ENCODE measurements at regions not wholly inside any gene's neighbourhood (a gene's known extent, or its start where the extent isn't known, plus 50 kb on each side); places are given as distances from the start of the nearest gene placed in this dataset.

DNA sequence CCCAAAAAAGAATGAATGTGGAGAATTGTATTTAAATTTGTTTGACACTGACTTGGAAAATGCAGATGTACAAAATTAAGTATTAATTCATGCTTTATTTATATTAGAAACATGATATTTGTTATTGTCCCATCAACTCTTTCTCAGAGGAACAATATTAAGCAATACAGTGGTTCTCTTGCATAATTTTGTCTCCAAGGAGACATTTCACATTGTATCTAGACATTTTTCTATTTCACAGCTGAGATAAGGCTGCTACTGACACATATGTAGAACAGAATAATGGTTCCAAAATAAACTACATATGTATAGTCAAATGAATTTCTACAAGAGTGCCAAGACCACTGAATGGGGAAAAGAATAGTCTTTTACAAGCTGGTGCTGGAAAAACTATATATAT lies 427.9 kb upstream of the SPANXN1 start:
- no peak for DNase-seq
- H3K27ac Mint-ChIP-seq: no peak overlapping the region
- H3K9me3 Mint-ChIP-seq: peaks cover 12% of the 10 kb centered on the region

DNA sequence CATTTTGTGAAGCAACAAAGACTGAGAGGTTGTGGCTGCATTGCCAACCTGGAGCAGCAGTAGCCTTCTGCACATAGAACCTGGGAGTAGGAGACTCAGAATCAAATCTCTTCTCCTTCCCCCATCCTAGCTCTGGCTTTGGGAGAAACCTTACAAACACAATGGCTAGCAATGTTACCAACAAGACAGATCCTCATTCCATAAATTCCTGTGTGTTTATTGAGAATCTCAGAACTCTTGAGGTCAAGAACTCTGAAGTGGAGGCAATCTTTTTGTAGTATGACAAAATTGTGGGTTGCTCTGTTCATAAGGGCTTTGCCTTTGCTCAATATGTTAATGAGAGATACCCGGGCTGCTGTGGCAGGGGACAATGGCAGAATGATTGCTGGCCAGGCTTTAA lies 406.7 kb upstream of the SPANXN1 start:
- Mint-ChIP-seq H3K9me3 (peaks cover 5% of the 10 kb centered on the region), H3K36me3 (ENCODE audit: low read depth) (no peaks in the 10 kb centered on the region), H3K4me3 (no peak overlapping the region), H3K27ac (no peak overlapping the region), H3K4me1 (ENCODE audit: low read depth) (no peaks in the 10 kb centered on the region), H3K27me3 (ENCODE audit: insufficient read depth) (0 out of 2 replicates have a peak, but pooled peaks cover 2% of the 10 kb centered on the region)
- DNase-seq: no peak
- TF ChIP-seq, protein P1, sequence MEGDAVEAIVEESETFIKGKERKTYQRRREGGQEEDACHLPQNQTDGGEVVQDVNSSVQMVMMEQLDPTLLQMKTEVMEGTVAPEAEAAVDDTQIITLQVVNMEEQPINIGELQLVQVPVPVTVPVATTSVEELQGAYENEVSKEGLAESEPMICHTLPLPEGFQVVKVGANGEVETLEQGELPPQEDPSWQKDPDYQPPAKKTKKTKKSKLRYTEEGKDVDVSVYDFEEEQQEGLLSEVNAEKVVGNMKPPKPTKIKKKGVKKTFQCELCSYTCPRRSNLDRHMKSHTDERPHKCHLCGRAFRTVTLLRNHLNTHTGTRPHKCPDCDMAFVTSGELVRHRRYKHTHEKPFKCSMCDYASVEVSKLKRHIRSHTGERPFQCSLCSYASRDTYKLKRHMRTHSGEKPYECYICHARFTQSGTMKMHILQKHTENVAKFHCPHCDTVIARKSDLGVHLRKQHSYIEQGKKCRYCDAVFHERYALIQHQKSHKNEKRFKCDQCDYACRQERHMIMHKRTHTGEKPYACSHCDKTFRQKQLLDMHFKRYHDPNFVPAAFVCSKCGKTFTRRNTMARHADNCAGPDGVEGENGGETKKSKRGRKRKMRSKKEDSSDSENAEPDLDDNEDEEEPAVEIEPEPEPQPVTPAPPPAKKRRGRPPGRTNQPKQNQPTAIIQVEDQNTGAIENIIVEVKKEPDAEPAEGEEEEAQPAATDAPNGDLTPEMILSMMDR (IDR thresholded peaks at IDR 0.05): no peak

More for the DNA sequence above, 427.9 kb upstream of the SPANXN1 start:
- no peaks in the 10 kb centered on the region for H3K4me1 Mint-ChIP-seq (ENCODE audit: low read depth)
- no peaks in the 10 kb centered on the region for H3K36me3 Mint-ChIP-seq (ENCODE audit: low read depth)
- no peak overlapping the region for H3K4me3 Mint-ChIP-seq
- H3K27me3 Mint-ChIP-seq (ENCODE audit: insufficient read depth): no peaks in the 10 kb centered on the region
- TF ChIP-seq, protein P1 (IDR thresholded peaks at IDR 0.05): no peak

DNA sequence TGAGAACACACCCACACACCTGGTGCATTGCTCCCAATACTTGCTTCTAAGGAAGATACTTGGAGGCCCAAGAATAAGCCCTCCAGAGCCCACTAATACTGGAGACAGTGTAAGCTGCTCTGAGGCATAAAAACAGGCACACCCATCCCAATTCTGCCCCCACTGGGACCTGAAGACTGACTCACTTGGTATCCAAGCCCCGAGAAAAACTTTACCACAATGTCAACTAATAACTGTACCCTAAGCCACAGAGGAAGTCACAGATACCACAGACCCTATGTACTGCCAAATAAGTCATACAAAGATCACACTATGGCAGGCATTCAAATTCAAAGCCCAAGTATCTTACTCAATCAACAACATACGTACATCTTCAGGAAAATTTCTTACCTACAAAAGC lies 398.2 kb upstream of the SPANXN1 start:
- TF ChIP-seq, protein P1 (IDR thresholded peaks at IDR 0.05): no peak
- Mint-ChIP-seq H3K27me3 (ENCODE audit: insufficient read depth) (no peaks in the 10 kb centered on the region; the same call in 1 of the 2 replicates), H3K4me3 (no peak overlapping the region), H3K27ac (no peak overlapping the region), H3K4me1 (ENCODE audit: low read depth) (no peaks in the 10 kb centered on the region), H3K9me3 (peaks cover 9% of the 10 kb centered on the region; the same call in 1 of the 2 replicates), H3K36me3 (ENCODE audit: low read depth) (no peaks in the 10 kb centered on the region)
- DNase-seq: no peak

DNA sequence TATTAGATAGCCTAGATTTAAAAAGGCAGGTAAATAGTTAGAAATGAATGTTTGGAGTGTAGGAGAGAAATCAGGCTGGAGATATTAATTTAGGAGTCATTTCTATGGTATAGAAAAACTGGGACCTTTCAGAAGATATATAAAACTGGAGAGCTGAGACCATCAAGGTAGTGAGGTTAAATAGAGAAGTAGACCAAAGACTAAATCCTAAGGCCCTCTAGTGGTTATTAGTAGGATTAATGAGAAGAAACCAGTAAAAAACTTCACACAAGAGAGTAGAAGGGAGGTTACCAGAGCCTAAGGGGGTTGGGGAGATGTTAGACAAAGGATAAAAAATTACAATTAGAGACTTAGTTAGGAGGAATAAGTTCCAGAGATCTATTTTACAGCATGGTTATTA lies 351.0 kb upstream of the SPANXN1 start:
- peaks cover 1% of the 10 kb centered on the region; the same call in 1 of the 2 replicates for H3K27me3 Mint-ChIP-seq (ENCODE audit: insufficient read depth)
- H3K4me3 Mint-ChIP-seq: no peak overlapping the region
- H3K4me1 Mint-ChIP-seq (ENCODE audit: low read depth): no peaks in the 10 kb centered on the region
- TF ChIP-seq, protein P1 (IDR thresholded peaks at IDR 0.05): peak; percentile 39
- DNase-seq: no peak
- peaks cover 17% of the 10 kb centered on the region for H3K9me3 Mint-ChIP-seq
- H3K36me3 Mint-ChIP-seq (ENCODE audit: low read depth): no peaks in the 10 kb centered on the region
- H3K27ac Mint-ChIP-seq: no peak overlapping the region

DNA sequence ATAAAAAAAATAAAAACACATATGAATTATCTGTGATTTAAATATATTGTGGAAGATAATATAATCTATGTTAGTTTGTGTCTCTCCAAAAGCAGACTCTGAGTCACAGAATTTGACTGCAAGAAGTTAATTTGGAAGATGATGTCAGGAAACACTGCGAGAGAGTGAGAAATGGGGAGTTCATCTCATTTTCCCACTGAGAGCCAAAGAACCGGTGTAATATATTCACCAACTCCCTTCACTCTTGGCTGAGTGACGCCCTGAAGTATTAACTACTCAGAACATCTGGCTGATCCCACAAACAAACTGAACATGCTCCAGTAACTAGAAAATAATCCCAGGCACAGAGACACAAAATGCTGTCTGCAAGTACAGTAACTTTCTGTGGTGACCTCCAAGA lies 345.8 kb upstream of the SPANXN1 start:
- H3K27ac Mint-ChIP-seq: no peak overlapping the region
- H3K4me3 Mint-ChIP-seq: no peak overlapping the region
- H3K27me3 Mint-ChIP-seq (ENCODE audit: insufficient read depth): peaks cover 1% of the 10 kb centered on the region; the same call in 1 of the 2 replicates
- H3K4me1 Mint-ChIP-seq (ENCODE audit: low read depth): no peaks in the 10 kb centered on the region
- no peak for DNase-seq
- TF ChIP-seq, protein P1 (IDR thresholded peaks at IDR 0.05): no peak
- H3K36me3 Mint-ChIP-seq (ENCODE audit: low read depth): no peaks in the 10 kb centered on the region
- H3K9me3 Mint-ChIP-seq: peaks cover 10% of the 10 kb centered on the region; the same call in 1 of the 2 replicates

DNA sequence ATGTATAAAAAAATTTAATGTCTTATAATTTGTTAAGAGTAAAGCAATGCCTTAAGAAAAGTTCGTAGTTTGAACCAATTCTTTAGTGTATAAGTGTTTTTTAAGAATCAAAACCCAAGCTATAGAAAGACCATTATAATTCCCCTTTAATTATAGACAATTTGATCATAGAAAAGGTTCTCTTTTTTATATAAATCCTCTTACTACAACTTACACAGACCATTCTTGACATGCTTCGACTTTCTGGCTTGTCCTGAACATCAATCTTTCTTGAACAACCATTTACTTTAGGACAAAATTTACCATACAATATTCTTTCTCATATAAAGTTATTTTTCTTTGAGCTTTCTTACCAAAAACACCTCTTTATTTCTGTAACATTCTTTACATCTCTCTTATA lies 330.5 kb upstream of the SPANXN1 start:
- peaks cover 10% of the 10 kb centered on the region for H3K9me3 Mint-ChIP-seq
- H3K27me3 Mint-ChIP-seq (ENCODE audit: insufficient read depth): no peaks in the 10 kb centered on the region

More for the DNA sequence above, 330.5 kb upstream of the SPANXN1 start:
- Mint-ChIP-seq H3K36me3 (ENCODE audit: low read depth) (no peaks in the 10 kb centered on the region; the same call in 1 of the 2 replicates), H3K4me3 (no peak overlapping the region), H3K4me1 (ENCODE audit: low read depth) (no peaks in the 10 kb centered on the region), H3K27ac (no peak overlapping the region)
- DNase-seq: no peak
- TF ChIP-seq, protein P1 (IDR thresholded peaks at IDR 0.05): no peak

All from HFFc6 (cell line).